Left renal cortex interstitium (tissue), 4 donors: ENCODE measurements at regions not wholly inside any gene's neighbourhood (a gene's known extent, or its start where the extent isn't known, plus 50 kb on each side); places are given as distances from the start of the nearest gene placed in this dataset.

Experiments used
- DNase-seq, 4 donors: peaks; one replicate each; pipeline ENCODE4 v3.0.0-alpha.2; 2013; ENCODE audit warnings: low read depth in 4 of 4, low spot score in 2 of 4, missing footprints in 1 of 4

DNA sequence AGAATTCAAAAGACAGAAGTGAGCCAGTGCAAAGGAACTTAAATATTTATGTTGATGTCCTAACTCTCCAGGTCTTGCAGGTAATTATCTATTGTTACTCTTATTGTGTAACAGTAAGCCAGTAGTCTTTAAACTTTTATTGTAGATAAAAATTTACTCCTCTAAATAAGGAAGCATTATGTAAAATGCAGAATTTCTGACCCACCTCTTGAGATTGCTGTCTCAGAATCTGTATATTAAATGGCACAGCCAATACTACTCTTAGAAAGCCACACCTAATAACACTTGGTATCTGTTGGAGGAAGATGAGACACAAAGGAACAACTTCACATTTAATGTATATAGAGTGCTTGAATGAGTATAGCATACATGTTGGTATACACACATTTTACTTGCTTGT is 613.5 kb upstream of the ZNF804A start:
- no peak for DNase-seq

DNA sequence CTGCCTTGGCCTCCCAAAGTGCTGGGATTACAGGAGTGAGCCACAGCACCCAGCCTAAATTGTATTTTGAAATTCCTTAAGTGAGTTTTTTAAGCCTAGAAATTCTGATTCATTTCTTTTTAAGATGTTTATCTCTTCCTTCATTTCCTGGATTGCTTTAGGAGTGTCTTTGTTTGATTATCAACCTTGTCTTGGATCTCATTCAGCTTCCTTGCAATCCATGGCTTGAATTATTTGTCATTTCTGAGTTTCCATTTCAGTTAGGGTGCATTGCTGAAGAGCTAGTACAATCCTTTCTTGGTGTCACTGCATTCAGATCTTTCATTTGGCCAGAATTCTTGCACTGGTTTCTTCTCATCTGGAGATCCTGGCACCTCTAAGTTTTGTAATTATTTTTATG is 606.4 kb upstream of the ZNF804A start:
- DNase-seq: no peak

DNA sequence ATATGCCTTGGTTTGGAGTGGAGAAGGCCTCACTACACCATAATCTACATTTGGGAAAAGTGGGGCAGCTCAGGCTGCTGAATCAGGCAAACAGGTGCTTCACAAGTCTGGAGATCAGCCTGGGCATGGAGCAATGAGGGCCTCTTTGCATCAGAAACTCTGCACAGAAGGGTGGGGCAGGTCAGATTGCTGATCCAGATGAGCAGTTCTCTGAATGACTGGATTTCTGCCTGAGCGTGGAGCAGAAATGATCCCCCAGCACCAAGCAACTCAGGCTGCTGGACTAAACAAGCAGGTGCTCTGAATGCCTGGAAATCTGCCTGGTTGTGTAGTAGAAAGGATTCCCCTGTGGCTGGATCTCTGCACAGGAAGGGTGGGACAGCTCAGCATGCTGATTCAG is 605.3 kb upstream of the ZNF804A start:
- DNase-seq: no peak

DNA sequence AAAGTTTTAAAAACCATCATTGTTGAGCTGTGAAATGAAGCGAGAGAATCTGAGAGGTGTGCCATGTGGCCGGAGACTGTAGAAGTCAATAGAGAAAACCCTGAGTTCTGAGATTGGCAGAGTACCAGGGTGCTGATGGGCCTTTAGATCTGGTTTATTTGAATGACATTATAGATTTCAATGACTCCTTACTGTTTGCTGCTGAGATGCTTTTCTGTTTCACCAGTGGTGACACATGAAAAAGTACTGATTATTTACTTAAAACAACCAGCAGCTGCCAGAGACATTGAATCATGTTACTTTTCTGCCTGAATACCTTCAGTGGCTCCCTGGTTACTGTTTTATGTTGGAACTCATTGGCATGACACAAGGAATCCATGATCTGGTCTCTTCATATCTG is 602.7 kb upstream of the ZNF804A start:
- DNase-seq: no peak

DNA sequence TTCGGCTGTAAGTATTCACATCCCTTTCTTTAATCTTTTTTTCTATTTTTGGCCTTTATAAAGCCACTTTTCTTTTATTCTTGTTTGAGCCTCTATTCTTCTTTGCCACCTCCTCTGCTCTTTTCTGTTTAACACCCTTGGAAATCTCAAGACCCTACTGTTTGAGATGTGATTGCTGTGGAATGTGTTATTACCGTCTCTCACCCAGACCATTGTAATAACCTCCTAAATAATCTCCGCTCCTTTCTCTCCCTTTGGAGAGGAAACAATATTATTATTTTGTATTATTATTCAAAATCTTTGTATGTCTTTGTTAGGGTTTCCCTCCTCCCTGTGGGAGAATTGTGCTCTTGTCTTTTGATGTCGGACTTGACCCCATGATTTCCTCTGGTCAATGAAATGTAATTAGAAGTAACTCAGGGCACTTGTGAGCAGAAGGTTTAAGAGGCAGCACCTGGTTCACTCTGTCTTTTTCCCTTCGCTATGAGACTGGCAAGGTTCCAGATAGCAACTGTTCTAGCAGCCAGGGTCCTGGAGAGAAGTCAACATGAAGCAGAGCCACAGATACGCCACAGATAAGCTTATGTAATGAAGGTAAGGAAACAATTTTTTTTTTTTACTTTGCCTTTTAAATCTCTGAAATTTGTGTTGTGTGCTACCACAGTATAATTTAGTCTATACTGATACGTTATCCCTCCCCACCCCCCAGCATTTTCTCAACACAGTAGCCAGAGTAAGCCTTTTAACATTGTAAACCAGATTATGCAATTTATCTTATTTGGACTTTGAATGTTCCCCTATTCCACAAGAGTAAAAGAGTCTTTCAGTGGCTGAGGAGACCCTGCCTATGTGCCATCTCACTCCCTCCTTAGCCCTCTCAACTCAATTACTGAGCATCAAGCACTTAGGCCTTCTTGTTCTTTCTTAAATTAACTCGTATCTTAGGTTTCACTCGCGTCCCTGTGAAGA is 601.2 kb upstream of the ZNF804A start:
- no peak for DNase-seq

DNA sequence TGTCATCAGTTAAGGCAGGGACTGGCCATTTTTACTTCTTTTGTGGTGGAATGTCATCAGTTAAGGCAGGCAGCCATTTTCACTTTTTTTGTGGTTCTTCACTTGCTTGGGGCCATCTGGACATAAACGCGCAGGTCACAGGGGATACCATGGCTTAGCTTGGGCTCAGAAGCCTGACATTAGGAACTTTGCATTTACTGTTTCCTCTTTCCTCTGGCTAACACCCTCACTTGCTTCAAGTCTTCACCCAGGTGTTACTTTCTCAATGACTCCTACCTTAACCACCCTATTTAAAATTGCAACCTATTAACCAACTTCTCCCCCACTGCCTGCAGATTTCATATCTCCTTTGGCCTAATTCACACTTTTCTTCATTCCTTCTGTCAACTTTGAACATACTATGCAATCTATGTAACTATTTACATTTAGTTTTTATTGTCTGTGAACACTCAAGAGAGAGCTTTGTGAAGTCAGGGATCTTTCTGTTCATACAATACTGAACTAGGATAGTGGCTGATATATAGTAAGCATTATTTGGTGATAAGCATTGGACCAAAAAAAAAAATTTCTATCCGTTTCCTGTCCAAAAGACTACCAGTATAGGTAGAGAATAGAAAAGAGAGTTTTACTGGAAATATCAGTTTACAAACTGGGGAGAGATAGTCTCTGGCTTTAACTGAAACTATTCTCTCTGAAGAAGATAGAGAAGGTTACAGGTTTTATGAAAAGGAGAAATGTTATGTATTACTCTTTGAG is 600.1 kb upstream of the ZNF804A start:
- DNase-seq: no peak

DNA sequence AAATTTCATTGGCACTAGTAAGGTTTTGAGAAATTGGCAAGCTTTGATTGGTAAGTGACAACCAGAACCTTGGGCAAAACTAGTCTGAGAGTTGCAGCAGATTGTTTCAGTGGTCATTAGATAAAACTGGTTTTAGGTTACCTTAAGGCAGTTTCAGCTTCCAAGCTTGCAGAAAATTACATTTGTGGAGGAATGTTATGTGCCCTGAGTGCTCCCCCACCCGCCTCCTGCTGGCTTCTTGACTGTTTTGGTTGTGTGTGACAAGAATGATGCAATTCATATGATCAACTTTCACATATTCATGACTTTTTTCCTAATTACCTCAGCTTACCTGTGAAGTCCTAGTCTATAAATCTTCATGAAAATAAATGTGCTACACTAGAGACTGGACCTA is 599.5 kb upstream of the ZNF804A start:
- no peak for DNase-seq

DNA sequence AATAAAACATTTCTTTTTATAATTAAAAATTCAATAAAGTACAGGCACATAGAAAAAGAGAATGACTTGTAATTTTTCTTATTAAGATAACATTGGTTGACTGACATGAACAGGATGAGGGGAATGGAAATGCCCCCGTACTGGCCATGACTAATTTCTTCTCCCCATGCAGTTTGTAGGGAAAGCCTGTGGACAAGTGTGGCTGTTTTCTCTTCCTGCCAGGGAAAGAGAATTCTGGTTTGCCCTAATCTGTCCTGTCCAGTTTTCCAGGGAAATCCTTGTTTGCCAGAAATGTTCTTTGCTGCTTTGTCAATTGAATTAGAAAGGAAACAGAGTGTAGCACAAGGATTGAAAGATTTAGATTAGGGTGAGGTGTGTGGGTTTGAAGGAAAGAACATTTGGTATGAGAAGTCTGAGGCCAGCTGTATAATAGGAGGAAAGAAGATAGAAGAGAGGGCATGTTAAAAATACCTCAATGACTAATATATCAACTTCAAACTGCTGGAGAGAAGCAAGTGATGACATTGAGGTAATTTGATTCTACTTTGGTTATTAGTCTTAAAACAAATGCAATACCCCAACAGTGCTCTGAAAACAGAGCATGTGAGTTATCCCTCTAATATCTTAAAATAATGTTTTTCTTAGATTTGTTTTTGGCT is 593.9 kb upstream of the ZNF804A start:
- no peak for DNase-seq

DNA sequence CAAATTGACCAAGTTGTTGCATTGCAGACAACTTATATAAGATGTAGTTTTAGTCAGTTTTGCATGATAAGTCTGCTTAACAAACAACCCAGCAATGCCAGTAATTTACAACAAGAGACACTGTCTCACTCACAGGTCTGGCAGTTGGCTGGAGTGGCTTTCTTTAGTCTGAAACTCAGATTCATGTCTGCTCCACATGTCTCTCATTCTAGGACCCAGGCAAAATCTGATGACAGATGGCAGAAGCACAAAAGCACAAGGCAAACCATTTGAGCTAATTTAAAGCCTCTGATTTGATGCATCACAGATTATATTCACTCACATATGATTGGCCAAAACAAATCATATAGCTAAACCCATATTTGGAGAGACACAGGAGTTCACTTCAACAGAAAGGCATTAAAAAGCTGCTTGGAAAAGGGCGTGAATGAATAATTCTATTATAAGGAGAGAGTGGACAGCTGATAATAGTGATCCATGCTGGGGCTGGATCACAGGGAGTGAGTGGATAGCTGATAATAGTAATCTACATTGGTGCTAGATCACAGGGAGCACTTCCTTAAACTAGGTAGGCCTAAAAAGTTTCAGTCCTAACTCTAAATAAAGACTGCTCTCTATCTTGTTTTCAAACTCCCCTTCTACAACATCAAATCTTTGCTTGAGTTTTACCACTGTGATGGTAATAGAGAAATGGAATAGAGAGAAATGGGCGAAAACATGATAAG is 593.2 kb upstream of the ZNF804A start:
- DNase-seq: no peak

DNA sequence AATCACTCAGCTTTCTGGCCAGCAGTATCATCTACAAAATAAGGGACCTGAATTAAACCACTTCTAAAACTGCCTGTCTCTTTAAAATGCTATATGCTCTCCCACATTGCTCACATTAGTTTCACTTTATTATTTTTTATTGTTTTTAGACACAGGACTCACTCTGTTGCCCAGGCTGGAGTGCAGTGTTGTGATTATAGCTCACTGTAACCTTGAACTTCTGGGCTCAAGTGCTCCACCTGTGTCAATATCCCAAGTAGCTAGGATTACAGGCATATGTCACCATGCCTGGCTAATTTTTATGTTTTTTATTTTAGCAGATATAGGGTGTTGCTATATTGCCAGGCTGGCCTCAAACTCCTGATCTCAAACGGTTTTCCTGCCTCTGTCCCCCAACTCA is 591.3 kb upstream of the ZNF804A start:
- DNase-seq: no peak

DNA sequence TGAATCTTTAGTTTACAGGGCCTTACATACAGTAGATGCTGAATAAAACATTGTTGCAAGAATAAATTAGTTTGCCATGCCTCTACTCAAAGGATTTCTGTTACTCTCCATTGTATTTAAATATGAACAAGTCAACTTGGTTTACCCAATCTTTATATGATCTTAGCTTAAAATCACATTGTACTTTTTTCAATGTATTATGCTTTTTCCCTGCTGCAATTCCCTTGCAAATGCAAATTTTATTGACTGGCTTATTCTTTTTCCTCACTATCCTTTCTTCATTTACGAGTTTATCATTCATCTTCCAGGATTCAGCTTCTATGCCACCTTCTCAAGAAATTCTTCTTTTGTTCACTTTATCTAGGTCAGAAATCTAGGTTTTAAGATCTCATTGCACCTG is 571.4 kb upstream of the ZNF804A start:
- DNase-seq: no peak

DNA sequence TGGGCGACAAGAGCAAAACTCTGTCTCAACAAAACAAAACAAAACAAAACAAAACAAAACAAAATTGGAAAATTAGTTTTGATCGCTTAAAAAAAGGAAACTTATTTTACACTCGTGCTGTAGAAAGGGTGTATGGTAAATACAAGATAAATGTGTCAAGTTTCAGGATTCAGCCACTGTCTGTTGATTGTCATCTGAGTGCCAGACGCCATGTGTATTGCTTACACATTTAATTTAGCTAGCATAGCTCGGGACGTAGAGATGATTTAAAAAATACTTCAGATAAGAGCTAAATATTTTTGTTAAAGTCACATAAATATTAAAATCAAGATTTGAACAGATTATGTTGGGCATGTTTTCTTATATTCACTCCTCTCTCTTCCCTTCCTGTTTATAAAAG is 568.1 kb upstream of the ZNF804A start:
- DNase-seq: no peak

DNA sequence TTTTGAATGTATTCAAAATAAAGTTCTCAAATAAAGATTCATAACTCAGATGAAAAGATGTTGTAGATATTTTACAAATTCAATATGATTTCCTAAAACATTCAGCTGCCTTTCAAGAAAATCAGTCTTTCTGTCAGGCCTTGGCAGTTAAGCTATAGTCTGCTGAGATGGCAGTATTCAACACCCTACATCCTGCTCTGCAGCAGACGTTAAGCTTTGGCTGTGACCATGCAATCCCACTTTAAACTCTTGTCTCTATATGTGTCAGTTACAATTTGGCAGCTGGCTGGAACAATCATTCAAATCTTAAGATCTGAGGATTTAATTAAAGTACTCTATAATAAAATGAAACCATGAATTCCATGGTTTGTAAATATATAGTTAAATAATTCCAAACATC is 567.3 kb upstream of the ZNF804A start:
- no peak for DNase-seq

DNA sequence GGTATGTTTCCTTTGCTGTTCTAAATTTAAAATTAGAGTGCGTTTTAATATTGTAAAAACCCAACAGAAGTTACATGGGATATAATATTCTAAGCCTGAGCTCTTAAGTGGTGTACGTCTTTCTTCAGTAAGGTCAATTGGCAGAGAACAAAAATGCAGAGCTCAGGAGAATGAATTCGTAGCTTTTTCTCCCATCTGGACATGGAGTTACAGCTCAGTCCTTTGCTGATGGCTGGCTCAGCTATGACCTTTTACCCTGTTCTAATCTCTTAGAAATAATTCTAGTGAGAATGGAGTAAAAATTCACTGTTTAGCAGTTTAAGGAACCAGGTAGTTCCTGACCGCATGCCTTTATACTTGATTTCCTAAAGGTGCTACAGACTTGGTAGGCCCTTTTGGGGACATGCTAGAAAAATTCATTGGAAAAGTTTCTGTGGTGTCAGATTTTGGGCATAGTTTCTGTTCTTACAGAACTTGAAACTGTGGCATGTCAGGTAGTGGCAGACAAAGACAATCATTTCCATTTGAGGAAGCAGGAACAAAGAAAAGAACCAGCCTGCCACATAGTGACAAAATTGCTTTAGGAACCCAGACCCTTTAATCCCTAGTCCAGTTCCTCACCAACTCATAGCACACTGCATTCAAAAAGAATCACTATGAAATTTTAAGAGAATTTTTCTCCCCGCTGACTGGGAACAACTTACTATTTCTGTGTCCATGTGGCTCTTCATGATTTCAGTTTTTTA is 566.8 kb upstream of the ZNF804A start:
- no peak for DNase-seq

DNA sequence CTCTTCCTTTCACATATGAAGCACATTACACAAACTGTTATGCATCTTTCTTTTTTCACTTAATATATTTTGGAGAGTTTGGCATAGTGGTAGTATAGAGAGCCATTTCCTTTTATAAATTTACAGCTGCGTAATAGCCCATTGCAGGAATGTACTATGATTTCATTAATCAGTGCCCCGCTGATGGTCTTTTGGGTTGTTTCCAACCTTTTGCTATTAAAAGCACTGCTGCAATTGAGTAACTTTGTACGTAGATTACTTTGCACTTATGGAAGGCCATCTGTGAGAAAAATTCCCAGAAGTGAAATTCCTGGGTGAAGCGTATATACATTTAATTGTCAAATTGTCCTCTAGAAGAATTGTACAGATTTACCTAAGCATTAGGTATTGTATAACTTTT is 565.3 kb upstream of the ZNF804A start:
- DNase-seq: no peak

DNA sequence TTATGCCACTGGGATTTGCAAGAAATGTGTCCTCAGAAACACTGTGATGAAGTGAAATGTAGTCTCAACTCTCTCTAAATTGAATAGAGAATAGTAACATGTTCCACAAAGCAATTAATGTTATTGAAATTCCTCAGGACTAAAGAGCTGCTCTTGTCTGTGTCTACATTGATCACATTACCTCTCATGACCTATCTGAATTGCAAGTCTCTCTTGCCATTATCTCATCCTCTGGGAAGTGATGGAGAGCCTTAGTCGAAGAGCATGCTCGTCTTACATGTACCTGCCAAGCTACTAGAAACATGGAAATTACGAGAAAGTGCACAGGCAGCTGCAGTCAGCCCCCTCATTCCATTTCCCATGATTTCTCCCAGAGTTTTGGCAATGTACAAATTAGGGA is 561.1 kb upstream of the ZNF804A start:
- no peak for DNase-seq

DNA sequence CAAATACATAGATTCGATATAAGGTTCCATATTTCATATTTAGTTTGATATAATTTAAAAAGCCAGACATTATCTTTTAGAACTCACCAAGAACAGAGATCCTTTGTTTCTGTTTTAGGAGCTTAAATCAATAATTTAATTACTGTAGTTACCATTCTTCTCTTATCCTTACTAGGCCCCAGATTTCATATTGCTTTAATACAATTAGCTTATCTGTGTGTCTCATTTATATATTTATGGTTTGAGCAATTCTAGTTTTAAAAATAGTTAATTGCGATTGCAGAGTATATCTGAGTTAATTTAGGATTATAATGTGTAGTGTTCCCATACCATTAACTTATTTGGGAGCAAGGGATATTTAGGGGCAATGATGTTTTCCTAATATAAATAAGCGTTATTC is 558.8 kb upstream of the ZNF804A start:
- DNase-seq: no peak

DNA sequence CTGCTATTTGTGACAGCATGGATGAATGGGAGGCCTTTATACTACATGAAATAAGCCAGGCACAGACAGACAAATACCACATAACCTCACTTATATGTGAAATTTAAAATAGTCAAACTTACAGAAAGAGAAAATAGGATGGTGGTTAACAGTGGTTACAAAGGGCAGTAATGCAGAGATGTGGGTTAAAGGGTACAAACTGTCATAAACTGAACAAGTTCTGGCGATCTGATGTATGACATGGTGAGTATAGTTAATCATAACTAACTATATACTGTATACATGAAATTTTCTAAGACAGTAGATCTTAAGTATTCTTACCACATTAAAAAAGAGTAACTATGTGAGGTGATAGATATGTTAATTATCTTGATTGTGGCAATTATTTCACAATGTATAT is 558.1 kb upstream of the ZNF804A start:
- no peak for DNase-seq

DNA sequence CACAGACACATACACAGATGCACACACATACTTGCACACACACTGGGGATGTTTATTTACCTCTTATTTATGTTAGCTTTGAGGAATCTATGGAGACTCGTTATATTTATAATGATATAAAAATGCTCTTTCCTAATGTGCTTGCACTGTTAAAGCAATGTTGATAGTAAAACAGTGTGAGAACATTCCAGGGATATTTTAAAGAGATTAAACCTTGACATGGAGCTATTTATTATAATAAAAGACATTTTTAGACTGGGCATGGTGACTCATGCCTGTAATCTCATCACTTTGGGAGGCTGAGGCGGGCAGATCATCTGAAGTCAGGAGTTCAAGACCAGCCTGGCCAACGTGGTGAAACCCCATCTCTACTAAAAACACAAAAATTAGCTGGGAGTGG is 557.3 kb upstream of the ZNF804A start:
- no peak for DNase-seq

DNA sequence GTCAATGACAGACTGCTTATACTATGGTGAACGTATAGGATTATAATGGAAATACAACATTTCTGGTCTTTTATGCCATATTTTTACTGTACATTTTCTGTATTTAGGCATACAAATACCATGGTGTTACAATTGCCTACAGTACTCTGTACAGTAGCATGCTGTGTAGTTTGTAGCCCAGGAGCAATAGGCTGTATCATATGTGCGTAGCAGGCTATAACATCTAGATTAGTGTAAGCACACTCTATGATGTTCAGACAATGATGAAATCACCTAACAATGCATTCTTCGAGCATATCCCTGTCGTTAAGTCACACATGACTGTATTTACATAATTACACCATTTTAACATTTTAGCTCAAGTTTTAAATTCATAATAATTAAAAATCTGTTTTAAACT is 556.6 kb upstream of the ZNF804A start:
- no peak for DNase-seq
